ENCODE measurements at regions not wholly inside any gene's neighbourhood (a gene's known extent, or its start where the extent isn't known, plus 50 kb on each side); places are given as distances from the start of the nearest gene placed in this dataset.

DNA sequence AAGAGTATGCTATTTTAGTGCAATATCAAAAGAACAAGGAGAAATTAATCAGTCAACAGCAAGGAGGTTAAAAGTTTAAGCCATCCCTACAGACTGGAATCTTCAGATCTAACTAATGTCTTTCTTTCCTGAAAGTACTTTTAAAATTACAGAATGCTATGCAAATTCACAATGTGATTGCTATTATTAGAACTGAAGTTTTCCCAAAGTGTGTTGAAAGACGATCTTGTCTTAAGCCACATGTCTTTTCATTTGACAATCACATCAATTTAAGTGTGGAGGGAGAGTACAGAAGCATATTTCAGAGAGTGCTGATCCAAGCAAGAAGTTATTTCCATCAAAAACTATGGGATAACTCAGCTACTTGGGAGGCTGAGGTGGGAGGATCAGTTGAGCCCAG lies 64.7 kb upstream of the TNIP3 start:
- TF ChIP-seq POLR2A (IDR thresholded peaks at IDR 0.05): no peak
- TF ChIP-seq, protein P1, sequence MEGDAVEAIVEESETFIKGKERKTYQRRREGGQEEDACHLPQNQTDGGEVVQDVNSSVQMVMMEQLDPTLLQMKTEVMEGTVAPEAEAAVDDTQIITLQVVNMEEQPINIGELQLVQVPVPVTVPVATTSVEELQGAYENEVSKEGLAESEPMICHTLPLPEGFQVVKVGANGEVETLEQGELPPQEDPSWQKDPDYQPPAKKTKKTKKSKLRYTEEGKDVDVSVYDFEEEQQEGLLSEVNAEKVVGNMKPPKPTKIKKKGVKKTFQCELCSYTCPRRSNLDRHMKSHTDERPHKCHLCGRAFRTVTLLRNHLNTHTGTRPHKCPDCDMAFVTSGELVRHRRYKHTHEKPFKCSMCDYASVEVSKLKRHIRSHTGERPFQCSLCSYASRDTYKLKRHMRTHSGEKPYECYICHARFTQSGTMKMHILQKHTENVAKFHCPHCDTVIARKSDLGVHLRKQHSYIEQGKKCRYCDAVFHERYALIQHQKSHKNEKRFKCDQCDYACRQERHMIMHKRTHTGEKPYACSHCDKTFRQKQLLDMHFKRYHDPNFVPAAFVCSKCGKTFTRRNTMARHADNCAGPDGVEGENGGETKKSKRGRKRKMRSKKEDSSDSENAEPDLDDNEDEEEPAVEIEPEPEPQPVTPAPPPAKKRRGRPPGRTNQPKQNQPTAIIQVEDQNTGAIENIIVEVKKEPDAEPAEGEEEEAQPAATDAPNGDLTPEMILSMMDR (IDR thresholded peaks at IDR 0.05): no peak

Measured in tibial nerve (tissue), 3 donors.